22Rv1 (cell line): ENCODE measurements at regions not wholly inside any gene's neighbourhood (a gene's known extent, or its start where the extent isn't known, plus 50 kb on each side); places are given as distances from the start of the nearest gene placed in this dataset.

Experiments used
- ZFX ChIP-seq: fragments of 450-650 bp; IDR thresholded peaks from 2 replicates; pipeline ENCODE4 v1.6.1; 2017; ENCODE audit warnings: antibody characterized with exemption, borderline replicate concordance
- TF ChIP-seq, protein P1 (sequence below): fragments of 450-650 bp; IDR thresholded peaks from 2 replicates; pipeline ENCODE4 v1.5.1; 2017; ENCODE audit warnings: mild to moderate bottlenecking

GRCh38 chr5:66382152-66382551, 214.0 kb upstream of the MAST4 start:
- TF ChIP-seq, protein P1, sequence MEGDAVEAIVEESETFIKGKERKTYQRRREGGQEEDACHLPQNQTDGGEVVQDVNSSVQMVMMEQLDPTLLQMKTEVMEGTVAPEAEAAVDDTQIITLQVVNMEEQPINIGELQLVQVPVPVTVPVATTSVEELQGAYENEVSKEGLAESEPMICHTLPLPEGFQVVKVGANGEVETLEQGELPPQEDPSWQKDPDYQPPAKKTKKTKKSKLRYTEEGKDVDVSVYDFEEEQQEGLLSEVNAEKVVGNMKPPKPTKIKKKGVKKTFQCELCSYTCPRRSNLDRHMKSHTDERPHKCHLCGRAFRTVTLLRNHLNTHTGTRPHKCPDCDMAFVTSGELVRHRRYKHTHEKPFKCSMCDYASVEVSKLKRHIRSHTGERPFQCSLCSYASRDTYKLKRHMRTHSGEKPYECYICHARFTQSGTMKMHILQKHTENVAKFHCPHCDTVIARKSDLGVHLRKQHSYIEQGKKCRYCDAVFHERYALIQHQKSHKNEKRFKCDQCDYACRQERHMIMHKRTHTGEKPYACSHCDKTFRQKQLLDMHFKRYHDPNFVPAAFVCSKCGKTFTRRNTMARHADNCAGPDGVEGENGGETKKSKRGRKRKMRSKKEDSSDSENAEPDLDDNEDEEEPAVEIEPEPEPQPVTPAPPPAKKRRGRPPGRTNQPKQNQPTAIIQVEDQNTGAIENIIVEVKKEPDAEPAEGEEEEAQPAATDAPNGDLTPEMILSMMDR = no peak
- no peak for TF ChIP-seq ZFX
